ENCODE measurements at regions not wholly inside any gene's neighbourhood (a gene's known extent, or its start where the extent isn't known, plus 50 kb on each side); places are given as distances from the start of the nearest gene placed in this dataset.
"Not testable (repeated sequence)": the region's sequence is repeated elsewhere in the genome, so short reads cannot be mapped to it uniquely, and the experiment has no call there.

DNA sequence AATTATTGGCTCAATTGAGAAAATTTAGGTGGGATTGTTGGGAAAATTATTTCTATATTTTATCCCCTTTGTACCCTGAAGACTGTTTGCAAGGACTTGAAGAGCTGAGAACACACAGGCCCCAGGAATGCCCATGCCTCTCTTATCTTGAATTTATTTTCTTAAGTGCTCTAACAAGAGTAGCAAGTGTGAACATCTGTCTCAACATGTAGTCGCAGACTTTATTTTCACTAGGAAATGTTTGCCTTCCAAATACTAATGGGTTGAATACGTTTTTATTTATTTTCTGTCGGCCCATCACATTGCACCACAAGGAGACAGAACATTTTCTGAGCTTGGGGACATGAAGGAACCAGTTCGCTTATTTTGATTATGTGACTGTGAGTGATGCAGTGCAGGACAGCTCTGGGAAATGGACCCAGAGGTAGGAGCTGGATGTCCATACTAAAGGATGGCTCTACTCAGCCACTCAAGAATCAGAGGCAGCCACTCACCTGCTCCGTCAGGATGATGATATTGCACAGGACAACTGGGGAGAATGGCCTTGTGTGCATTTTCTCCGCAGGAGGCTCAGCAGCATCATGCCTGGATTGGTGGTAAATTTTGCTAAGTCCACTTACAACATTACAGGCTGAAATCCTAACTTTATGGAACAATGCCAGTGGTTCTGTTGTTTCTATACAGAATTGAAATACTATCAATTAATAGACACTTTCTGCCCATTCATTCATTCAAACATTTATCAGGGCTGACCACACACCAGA is 332.7 kb downstream of the FGFR2 start:
- no peak for DNase-seq

DNA sequence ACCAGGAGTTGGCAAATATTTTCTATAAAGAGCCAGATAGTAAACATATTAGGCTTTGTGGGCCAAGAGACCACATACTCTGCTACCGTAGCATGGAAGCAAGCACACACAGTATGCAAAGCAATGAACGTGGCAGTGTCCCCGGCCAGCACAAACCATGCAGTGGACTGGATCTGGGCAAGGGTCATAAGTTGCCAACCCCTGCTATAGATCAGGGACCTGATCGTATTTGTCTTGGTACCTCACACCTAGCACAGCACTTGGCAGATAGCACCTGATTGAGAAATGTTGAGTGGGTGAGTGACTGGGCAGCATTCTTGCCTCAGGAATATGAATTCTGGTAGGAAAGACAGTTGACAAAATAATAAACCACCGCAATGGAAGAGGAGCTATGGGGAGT is 331.9 kb downstream of the FGFR2 start:
- no peak for DNase-seq

DNA sequence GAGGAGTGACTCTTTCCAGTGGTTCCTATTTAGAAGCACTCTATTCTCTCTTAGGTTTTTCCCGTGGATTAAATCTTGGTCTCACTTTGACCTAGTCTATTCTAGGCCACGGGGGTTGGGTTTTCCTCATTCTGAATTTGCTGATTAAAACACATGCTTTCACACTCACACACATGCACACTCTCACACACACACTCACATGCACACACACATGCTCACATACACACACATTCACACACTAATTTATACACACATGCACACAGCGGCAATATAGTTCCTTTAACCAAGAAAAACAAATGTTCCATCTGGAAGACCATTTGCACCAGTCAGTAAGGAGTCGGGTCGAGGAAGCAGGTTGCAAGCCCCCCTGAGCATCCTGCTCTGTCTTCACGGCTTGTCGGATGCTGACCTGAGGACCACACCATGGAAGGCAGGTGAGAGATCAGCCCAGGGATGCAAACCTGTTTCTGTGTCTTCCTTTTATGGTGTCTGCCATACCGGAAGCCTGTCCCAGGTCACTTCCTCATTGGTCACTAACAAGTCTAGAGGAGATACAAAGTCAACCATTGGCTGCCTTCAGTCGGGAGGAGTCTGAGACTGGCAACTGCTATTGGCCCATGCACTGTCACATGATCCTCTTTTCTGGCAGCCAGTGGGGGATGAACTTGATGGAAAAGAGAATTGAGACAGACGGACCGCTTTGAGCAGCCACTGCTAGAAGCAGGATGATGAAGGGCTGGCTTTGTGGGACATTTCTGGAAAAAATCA is 330.8 kb downstream of the FGFR2 start:
- DNase-seq = no peak

DNA sequence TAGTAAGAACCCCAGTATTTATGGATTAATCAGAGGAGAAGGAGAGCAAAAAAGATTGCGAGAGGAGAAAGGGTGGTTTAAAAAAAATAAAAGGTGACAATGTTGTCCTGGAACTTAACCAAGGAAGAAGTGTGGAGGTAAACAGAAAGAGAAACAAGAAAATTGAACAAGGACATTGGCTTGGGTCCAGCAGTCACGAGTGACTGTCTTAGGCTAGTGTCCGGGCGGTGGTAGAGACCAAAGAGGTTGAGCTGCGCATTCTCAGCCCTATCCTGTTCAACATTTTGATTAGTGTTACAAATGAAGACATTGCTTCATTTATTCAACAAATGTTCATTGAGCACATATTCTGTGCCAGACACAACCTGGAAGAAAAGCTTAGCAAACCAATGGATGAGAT is 329.9 kb downstream of the FGFR2 start:
- no peak for DNase-seq

DNA sequence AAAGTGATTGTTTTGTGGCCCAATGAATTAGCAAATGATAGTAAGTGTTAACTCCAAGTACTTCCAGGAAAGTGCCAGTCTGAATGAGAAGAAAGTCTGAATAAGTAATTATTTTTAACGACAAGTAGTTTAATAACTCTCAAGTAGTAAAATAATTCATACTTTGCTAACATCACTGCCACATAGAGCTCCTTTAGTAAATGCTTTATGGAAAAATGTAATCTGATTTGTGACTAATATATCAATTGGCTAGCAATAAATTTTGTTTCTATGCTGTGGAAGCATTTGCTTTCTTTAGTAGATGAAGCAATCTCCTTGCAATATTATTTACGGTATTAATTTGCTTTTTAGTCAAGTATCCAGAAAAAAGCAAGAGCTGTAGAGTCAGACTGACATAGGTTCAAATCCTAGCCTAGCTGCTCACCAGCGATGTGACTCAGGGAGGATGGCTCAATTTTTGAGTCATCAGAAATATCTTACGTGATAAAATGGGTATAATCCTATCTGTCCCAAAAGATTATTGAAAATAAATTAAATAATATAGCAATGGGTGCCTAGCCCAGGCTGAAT is 329.3 kb downstream of the FGFR2 start:
- DNase-seq = no peak

DNA sequence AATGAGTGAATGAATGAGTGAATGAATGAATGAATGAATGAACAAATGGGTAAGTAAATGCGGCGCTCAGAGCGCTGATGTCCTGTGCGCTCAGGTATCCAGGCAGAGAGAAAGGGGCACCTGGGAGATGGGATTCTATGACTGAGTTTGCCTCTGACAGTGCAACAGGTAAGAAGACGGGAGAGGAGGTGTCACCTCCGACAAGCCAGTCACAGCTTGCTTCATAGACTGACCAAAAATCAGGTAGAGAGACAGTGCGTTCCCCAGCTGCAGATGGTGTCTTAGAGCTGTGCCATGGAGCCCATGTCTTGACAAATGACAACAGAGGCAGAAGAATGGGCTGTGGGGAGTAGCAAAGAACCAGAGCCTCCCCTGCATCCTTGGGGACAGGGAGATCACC is 327.3 kb downstream of the FGFR2 start:
- no peak for DNase-seq

DNA sequence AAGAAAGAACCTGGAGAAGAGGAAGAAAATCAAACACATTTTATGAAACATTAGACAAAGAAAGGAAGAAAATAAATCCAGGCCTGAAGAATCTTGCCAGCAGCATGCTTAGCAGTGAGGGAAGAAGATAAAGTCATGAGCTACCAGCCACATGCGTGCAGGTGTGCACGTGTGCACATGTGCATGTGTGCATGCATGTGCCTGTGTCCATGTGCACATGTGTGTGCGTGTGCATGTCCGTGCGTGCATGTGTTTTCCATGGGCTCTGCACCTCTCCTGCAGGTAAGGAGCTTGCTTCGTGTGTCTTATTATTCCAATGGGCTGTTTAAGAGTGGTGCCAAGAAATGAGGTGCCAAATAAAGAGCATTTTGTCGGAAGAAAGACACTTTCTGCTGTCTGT is 322.2 kb downstream of the FGFR2 start:
- DNase-seq = no peak

DNA sequence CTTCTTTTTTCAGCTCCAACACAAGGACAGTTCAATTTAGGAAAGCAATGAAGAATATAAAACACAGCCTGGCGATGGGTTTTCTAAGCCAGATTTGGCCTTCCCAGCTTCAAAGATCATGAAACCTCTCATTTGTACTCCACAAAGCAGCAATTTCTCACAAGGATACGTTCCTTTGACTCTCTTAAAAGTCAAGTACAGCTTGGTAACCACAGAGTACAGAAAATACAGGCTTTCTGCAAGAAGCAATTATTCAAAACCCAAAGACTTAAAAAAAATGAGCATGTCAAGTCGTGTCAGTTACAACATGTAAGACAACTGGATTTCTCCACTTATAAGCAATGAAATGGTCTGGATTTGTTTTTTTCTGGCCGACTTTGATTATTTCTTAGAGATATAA is 321.4 kb downstream of the FGFR2 start:
- no peak for DNase-seq

DNA sequence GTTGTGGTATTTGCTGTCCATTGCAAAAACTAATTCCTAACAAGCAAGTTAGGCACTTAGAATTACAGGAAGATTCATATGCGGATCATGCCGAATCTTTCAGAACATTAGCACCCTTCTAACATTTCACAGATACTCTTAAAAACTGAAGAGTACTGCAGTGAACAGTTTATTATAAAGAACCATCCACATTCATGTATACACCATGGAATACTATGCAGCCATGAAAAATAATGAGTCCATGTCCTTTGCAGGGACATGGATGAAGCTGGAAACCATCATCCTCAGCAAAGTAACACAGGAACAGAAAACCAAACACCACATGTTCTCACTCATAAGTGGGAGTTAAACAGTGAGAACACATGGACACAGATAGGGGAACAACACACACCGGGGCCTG is 319.9 kb downstream of the FGFR2 start:
- not testable (repeated sequence) for DNase-seq

DNA sequence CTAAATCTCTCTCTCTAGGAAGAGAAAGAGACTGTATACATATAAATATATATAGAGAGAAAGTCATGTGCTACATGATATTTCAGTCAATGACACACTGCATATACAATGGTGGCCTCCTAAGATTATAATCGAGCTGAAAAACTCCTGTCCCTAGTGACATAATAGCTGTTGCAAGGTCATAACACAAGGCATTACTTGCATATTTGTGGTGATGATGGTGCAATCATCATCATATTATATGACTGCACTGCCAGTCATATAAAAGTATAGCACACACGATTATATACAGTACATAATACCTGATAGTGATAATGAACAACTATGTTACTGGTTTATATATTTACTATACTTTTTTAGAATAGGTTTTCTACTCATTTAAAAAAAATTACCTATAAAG is 316.7 kb downstream of the FGFR2 start:
- no peak for DNase-seq

DNA sequence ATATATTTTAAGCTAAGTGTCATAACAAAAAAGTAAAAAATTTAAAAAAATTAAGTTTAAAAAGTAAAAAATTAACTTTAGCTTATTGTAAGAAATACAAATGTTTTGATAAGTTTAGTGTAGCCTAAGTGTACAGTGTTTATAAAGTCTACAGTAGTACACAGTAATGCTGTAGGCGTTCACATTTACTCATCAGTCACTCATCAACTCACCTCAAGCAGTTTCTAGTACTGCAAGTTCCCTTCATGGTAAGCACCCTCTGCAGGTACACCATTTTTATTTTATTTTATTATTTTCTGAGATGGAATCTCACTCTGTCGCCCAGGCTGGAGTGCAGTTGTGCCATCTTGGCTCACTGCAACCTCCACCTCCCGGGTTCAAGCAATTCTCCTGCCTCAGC is 316.0 kb downstream of the FGFR2 start:
- no peak for DNase-seq

DNA sequence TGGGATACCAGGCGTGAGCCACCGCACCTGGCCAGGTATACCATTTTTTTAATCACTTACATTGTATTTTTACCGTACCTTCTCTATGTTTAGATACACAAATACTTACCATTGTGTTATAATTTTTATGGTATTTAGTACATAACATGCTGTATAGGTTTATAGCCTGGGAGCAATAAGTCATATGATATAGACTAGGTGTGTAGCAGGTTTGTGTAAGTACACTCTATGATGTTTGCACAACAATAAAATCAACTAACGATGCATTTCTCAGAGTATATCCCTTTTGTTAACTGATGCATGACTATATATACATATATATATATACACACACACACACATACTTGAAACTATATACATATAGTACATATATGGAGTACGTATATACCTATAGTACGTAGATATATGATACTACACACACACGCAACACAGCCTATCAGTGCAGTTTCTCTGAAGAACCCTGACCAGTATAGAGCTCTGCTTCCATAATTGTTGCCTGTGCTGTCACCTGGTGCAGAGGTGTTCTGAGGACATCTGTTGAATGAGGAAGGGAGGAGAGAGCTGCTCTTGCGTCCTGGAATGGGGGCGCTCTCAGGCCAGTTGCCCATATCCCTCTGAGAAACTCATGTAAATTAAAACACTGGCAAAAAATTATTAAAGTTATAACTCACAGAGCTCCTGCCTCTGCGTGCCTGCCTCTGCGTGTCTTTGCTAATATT is 315.3 kb downstream of the FGFR2 start:
- DNase-seq = no peak

DNA sequence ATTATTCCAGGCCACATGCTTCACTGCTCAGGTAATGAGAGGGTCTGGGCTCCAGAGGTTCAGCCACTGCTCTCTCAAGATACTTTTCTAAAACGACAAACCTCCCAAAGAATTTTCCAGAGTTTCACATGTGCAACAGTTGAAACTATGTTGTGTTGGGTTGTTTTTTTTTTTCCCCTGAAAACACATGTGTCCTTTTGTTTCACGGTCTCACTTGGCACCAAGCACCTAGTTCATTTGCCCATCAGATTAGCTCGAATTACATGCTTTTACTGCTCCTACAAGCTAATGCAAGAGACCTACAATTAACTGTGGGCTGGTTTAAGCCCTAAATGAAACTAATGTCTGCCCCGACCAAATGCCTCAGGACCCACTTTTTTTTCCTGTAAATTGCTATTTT is 313.3 kb downstream of the FGFR2 start:
- no peak for DNase-seq

DNA sequence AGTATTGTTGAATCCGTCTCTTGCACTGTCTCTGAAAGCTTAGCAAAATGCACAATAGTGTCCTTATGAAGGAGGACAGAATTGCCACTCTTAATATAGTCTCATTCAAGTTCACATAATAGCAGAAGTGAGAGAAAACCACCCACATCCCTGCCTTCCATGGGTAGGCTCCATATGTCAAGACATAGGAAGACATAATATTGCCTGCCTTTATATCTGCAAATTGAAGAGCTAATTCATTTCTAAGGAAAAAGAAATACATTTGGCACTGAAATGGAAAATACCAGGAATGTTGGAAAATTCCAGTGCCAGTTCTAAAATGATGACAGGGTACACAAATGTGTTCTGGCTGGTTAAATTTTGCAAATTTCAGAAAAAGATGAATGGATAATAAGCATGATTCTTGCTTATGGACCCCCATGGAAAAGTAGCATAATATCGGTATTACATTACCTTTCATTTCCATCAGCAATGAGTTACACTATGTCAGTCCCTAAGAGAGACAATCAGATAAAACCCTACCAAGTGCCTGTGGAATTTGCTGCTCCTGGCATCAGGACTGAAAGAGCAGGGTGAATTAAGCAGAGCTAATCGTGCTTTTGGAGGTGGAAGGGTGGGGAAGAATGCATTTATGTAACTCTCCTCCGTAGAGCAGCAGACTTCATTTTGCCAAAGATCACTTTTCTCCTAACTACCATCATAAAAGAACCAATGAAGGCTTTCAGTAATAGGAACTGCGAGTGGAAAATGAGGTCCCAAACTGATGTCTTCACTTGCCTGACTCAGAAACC is 312.6 kb downstream of the FGFR2 start:
- peak in 4 of 56 donors; percentile 4 to 25 (median 11) for DNase-seq

DNA sequence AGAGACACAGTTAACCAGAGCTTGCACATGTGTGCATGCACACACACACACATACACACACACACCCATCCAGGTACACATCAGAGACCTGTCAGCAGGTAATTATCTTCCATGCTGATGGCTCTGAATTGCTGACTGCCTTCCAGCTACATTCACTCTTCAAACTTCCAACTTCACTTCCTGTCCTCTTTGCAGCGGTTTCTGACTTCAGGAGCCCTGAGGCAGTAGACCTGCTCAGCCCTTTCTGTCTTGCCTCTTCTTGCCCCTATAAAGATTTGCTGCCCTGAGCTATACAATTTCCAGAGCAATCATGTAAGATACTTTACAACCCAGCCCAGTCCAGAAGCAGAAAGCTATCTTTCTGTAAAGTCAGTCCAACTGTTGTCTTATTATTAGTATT is 310.2 kb downstream of the FGFR2 start:
- DNase-seq = no peak

DNA sequence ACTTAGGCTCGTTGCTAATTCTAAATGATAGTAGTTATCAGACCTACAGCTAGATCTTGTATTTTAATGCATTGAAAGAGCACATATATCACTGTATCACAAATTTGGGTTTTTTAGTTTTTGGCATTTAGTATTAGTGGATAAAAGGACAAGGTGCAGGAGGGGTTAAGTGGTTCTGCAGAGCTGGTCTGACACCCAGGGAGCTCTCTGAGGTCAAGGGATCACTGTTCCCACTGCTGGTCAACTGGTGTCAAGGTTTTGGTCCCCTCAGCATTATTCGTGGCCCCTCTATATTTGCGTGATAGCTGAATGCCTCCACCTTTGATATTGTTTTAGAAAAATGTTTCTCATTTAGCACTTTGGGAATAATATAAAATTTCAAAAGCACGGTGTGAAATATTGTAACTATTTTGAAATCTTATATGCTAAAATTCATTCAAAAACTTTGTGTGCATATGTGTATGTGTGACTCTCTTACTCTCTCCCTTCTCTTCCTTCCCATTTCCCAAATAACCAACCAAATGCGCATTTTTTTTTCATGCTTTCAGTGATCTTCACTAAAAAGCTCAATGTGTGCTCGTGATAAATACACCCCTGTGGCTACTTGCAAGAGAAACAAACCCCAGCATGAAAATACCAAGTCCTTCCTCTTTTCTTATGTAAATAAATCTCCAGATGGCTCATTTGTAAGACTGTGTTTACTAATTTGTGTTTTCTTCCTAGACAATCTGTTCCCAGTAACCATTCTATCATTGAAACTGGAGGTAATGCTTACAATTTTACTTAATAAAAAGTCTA is 309.2 kb downstream of the FGFR2 start:
- no peak for DNase-seq

DNA sequence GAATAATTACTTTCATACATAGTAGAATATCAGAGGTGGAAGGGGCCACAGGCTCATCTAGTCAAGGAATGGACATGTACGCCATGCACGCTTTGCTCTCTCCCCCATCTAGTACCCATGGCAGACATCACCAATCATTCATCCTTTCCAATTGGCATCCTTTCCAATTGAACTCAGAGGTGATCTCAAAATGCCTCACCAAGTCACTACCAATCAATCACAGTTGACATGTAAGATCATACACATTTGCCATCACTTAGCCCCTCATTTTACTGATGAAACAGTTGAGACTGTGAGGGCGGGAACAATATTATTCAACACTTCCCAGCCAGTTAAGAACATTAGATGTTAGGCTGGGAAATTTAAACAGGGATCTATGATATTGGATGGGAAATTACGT is 308.4 kb downstream of the FGFR2 start:
- no peak for DNase-seq

DNA sequence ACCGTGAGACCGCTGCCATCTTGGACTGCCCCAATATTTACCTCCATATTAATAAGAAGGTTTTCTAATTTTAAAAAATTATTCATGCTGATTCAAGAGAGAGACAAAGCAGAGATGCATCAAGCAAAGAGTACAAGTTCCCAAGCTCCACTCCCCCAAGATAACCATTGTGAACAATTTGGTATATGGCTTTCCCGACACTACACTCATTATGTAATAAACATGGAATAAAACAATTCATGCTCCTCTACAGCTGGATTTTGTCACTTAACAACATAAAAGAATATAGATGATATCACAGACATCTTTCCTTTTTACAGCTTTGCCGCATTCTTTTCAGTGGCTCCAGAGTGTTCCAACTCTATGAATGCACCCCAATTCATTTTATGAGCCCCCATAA is 307.6 kb downstream of the FGFR2 start:
- DNase-seq = no peak

DNA sequence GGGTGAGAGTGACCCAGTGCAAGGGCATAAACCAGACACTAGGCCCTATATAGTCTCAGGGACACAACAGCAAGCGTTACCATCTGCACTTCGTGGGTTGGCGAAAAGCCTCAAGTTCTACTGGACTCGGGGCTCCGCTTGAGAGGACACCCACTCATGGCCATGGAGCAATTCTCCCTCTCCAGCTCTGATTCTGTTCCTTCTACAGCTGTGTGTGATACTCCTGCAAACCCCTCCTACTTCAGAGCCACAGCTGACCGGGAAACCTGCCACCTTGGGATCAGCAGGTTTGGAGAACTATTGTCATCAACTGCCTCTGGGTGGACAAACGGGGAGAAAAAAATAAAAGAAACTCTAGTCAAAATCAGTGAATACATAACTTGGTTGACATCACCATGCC is 306.9 kb downstream of the FGFR2 start:
- no peak for DNase-seq

DNA sequence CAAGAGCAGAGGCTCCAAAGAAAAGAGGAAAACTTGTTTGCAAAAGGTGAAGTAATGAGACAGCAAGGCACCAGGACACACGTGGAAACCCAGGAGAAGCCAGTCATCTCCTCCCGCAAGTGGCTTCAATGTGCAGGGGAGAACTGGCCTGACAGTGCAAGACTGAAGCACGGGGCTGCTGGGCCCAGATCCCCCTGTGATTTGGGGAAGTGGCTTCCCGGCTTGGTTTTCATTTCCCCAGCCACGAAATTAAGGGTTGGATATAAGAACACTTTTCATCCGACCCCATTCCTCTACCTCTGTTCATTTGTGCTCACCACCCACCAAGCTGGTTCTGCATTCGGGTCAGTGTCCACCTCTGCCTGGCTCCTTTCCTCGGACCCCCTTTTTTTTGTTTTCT is 306.4 kb downstream of the FGFR2 start:
- DNase-seq = peak in 2 of 56 donors; percentile 5 to 8

All from nucleus accumbens (tissue), 56 donors.